GM21825 (cell line): ENCODE measurements at regions not wholly inside any gene's neighbourhood (a gene's known extent, or its start where the extent isn't known, plus 50 kb on each side); places are given as distances from the start of the nearest gene placed in this dataset.

Experiments used
- ATAC-seq: cut with Tn5 transposase; IDR thresholded peaks from one replicate; pipeline ENCODE4 v1.9.1; 2021; ENCODE audit warnings: mild to moderate bottlenecking, moderate library complexity; ENCODE audit not compliant: unreplicated experiment

GRCh38 chr13:106619688-106620555 is 52.0 kb upstream of the ARGLU1 start:
- peak; percentile 96 for ATAC-seq
